ENCODE measurements at regions not wholly inside any gene's neighbourhood (a gene's known extent, or its start where the extent isn't known, plus 50 kb on each side); places are given as distances from the start of the nearest gene placed in this dataset.

DNA sequence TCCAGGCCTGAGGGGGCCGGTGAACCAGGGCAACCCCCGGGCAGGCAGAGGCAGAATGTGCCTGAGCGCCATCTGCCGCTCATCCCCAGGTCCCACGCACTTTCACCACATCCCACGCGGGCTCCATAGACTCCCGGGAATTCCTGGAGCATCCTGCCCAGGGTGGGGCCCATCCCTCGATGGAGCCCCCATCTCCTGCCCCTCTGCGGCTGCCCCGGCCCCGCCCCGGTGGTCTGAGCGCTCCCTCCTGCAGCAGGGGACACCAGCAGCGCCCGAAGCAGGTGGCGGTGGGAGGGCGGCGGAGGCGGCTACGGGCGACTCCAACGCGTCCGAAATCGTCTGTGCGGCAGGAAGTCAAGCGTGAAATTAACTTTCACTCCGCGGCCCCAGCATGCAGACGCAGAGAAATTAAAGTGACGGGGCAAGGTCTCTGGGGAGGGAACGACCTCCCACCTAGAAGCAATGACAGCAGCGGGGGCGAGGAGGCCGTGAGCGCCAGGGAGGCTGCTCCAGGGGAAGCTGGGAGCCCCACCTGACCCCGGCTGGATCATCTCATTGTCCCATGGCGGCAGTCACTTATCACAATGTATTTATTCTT lies 122.2 kb downstream of the NCOR2 start:
- DNase-seq (ENCODE audit: low spot score), result no peak

DNA sequence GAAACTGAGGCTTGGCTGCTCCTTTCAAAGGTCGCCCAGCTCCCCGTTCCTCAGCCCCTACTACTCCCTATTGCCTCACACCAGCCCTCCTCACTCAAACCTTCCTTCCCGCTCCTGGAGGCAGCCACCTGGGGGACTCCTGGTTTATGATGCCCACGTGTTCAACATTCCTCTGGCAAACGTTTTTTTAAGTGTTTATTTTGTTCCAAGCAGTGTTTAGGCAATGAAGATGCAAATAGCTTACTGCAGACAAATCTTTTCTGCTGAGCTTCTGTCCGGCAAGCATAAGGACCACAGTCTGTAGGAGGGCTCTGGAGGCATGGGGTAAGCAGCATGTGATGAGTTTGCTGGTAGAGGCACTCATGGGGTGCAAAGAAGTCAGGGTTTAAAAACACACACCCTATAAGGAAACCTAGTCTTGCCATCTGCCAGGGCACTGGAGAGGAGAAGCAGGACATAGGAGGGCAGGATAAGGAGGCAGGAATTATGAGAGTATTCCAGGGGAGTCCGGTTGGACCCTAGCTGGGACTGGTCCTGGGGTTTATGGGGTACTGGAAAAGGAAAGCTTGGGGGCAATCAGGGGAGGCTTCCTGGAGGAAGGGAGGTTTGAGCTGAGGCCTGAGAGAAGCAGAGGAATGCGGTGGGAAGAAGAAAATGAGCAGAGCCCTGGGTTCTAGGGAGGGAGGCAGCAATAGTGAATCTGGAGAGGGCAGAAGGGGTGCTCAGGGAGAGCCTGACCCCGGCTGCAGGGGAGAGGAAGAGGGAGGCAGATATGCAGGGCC lies 123.3 kb downstream of the NCOR2 start:
- no peak for DNase-seq (ENCODE audit: low spot score)

DNA sequence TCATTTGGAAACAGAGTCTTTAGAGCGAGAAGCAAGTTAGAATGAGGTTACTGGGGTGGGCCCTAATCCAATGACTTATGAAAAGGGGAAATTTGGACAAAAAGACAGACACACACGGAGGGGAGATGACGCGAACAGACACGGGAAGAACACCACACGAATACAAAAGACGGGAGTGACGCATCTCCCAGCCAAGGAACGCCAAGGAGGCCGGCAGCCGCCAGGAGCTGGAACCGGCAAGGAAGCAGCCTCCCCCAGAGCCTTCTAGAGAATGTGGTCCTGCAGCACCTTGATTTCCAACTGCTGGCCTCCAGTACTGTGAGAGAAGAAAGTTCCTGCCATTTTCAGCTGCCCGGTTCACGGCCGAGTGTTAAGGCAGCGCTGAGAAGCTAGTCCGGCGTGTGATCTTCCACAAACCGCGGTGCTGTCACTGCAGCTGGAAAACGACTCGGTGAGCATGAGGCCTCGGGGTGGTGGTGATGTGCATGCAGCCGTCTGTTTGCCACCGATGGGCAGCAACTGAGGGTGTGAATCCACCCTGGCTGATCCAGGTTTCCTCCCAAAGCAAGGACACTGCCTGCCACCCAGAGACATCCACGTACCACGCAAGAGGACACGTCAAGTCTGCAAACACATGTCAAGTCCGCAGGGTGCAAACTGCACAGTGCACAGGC lies 124.5 kb downstream of the NCOR2 start:
- no peak for DNase-seq (ENCODE audit: low spot score)

DNA sequence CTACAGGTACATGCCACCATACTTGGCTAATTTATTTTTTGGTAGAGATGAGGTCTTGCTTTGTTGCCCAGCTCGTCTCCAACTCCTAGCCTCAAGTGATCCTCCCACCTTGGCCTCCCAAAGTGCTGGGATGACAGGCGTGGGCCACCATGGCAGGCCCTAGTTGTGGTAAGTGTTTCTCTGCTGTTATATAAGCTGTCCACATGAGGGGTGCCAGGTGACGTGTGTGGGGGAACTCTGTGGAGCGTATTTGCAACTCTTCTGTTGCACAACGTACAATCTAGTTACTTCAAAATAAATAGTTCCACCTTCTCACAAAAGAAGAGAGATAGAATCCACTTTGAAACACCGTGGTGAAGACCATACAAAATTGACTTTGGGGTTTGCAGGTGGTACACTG lies 125.1 kb downstream of the NCOR2 start:
- no peak for DNase-seq (ENCODE audit: low spot score)

DNA sequence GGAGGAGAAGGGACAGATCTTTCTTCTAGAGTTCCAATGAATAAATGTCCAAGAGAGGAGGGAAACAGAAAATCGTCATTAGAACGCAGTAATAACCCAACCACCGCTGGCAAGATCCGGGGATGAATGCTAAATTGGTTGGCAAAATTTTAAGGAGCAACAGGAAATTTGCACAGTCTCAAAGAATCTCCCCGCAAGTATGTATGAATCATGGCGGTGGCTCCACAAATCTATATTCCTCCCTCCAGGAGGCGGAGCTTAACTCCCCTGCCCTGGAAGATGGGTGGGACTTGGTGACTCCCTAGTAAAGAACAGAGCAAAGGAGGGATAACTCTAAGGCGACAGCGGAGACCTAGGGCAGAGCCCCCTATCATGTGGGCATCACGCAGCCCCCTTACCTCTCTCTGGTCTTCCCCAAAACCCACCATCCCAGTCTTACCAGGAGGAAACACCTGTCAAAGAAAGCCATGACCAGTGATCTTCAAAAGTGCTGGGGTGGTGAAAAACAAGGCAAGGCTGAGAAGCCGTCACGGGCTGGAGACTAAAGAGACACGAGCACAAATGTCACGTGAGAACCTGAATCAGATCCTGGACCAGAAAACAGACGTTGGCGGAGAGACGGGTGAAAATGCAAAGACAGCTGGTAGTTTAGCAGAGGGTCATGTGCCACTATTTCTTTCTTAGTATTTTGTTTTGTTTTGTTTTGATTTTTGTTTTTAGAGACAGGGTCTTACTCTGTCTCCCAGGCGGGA lies 125.8 kb downstream of the NCOR2 start:
- DNase-seq (ENCODE audit: low spot score), result no peak

DNA sequence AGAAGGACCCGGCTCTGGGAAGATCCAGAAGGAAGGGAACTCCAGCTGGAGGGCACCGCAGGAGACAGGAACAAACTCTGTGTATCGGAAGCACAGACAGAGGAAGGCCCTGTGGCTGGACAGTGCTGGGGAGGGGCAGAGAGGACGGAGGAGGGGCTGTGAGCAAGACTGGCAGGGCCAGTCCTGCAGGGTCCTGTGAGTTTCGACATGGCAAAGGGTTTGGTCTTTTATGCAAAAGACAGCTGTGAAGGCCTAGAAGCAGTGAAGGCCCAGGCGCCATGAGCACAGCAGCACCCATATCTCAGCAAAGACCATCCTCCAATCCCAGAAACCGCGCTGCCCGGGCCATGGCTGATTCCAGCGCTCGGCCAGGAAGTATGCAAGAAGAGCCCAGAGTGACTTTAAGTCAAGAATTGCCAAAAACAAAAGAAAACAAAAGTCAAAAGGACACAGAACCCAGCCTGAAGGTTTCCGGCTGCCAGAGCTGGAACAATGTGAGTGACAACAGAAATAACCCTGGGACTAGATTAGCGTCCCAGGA lies 126.5 kb downstream of the NCOR2 start:
- DNase-seq (ENCODE audit: low spot score), result no peak

DNA sequence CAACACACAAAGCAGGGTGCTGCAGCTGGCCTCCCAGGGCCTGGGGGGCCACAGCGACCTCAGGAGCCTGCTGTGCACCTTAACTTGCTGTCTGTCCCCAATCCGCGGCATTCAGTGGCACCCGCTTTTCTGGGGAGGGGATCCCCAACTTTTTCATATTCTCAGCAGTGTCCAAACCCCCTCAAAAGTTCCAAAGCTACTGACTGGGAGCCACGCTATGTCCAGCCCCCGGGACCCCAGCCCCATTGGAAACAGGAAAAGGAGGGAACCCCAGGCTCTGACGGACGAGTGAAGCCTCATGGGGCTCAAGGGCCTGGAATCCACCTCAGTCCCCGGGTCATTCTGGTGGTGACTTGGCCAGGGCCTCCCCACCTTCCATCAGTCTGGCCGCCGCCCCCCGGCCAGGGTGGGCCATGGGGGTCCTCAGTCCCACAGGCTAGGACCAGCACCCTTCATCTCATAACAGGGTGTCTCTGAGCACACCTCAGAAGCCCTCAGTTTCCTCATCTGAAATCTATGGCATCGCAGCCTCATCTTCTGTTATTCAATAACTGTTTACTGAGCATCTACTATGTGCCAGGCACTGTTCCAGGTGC lies 127.3 kb downstream of the NCOR2 start:
- DNase-seq (ENCODE audit: low spot score), result no peak

DNA sequence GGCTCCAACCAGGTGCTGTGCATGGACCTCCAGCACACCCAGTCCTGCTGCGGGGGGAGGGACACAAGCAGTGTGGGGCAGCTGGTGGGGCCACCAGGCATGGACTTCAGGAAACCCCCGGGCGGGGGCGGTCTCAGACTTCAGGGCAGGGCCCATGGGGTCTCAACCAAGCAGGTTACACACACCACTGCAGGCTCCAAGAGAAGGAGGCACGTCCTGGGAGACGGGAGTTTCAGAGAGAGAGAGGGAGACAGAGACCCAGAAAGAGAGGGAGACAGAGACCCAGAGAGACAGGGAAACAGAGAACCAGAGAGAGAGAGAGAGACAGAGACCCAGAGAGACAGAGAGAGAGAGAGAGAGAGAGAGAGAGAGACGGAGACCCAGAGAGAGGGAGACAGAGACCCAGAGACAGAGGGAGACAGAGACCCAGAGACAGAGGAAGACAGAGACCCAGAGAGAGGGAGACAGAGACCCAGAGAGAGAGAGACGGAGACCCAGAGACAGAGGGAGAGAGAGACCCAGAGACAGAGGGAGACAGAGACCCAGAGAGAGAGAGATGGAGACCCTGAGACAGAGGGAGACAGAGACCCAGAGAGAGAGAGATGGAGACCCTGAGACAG lies 128.9 kb downstream of the NCOR2 start:
- no peak for DNase-seq (ENCODE audit: low spot score)

DNA sequence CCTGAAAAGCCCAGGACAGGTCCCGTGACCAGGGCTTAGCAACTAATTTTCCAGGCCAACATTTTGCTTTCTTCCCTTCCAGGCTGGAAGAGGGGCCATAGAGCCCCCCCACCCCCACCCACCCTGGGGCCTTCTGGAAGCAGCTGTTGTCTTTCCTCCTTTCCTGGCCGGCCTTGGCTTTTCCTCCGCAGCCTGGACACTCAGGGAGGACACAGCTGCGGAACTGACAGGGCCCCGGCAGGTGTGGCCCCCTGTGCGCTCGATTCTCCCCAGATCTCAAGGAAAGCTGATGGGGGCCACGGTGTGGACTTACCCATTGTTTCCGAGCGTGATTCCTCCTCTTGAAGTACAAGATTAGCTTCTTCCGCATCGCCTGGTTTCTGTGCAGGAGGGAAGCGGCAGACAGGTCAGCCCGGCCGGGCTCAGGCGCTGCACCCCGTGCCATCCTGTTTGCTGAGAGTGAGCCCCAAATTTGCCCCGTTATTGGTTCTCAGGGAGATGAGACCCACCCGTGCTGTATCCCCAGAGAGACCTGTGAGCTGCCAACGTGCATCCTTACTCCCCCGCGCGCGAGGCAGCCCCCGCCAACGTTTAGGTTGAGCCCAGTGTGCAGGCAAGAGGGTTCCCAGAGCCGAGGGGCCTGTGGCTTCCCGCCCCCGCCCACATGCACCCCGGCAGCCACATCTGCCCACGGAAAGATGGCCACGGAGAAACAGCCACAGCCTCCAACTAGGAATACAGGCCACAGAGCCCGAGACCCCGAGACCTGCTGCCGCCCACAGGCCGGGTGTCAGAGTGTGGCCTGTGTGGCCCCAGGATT lies 129.6 kb downstream of the NCOR2 start:
- no peak for DNase-seq (ENCODE audit: low spot score)

DNA sequence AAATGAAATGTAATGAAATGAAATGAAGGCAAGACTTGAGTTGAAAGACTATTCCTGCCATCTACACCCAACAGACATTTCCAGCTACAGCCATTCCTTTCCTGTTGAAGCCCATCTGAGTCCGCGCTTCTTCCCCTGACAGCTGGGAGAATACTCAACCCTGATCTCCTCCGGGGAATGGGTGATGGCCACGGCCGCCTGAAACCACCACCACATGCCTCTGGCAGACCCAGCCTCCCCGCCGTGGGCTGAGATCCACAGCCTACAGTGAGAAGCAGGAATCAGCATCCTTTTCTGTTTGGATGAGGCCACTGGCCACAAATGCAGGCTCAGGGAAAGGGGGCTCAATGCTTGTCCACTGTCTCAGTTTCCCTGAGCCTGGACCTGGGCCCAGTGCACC lies 130.3 kb downstream of the NCOR2 start:
- no peak for DNase-seq (ENCODE audit: low spot score)

DNA sequence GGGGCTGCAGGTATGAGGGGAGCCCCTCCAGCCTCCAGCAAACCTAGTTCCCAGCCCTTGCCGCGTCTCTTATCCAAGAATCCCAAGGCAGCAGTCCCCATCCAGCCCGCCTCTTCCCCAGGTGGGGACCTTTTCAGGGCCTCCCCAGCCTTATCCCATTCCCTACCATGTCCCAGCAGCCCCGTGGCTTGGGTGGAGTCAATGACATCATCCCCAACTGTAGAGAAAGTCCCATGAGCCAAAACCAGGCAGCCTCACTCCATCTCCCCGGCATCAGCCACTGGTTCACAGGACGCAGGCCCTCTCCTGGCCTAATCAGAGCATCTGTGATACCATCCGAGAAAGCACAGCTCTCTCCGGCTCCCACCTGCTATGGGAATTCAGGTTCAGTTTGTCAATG lies 131.0 kb downstream of the NCOR2 start:
- no peak for DNase-seq (ENCODE audit: low spot score)

DNA sequence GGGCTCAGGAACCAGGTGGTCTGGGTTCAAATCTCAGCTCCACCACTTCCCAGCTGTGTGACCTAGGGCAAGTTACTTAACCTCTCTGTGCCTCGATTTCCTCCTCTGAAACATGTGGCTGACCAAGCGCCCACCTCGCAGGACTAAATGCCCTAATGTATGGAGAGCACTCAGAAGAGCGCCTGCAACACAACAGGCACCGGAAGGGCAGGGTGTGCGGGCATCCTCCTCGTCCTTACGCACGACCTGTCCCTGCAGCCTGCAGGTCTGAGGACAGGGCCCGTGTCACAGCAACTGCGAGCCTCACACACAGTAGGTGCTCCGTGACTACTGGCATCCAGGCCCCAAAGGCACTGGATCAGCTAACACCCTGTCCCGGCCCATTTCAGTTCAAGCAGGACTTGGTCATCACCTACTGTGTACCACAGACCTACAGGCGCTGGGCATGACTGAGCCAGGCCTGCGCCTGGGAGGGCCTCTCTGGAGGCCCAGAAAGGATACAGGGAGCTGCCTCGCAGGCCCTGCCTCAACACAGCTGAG lies 131.5 kb downstream of the NCOR2 start:
- DNase-seq (ENCODE audit: low spot score), result no peak

DNA sequence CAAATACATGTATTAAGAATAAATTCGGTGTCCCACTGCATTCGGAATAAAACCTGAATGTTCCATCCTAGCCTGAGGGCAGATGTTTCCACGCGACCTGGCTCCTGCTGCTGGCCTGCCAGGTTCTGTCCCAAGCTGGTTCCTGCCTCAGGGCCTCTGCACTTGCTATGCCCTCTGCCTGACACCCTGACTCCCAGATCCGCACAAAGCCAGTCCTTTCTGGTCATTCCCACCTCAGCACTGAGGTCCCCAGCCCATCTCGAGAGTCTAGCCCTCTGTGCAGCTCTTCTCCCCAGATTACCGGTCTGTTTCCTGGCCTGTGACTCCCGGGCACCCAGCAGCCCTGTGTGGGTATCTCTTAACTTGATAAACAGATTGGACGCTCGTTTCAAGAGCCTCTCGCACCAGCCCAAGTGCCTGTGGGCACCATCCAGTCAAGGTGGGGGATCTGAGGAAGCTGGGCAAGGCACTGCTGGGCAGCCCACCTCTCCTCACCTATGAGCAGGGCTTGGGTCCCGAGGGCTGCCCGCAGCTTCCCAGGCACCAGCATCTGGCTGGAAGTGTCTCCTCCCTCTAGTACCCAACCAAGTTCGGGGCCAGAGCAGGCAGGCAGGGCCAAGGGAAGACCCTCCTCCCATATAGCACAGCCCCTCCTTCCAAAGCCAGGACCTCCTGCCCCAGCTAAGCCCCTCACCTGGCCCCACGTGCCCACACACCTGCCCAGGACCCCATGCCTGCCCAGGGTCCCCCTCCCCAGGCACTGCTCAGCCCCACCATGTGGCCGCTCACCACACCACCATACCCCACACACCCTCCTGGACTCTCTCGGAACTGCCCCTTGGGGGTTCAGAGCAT lies 132.2 kb downstream of the NCOR2 start:
- no peak for DNase-seq (ENCODE audit: low spot score)

DNA sequence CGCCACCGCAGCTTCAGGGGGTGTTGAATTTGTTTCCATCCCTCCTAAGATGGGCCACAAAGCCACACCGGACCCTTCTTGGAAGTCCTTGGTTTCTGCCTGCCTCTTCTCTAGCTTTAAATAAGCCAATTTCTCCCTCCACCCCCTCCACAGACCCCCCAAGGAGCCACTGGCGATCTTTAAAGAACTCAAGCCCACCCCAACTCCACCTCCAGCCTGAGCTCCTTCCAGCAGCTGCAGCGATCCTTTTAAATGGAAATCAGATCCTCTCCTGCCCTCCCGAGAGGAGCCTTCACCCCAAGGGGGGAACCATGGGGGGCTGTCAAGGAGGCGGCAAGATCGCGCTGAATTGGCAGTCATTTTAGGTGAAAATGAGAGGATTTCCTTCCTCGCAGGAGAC lies 133.1 kb downstream of the NCOR2 start:
- no peak for DNase-seq (ENCODE audit: low spot score)

DNA sequence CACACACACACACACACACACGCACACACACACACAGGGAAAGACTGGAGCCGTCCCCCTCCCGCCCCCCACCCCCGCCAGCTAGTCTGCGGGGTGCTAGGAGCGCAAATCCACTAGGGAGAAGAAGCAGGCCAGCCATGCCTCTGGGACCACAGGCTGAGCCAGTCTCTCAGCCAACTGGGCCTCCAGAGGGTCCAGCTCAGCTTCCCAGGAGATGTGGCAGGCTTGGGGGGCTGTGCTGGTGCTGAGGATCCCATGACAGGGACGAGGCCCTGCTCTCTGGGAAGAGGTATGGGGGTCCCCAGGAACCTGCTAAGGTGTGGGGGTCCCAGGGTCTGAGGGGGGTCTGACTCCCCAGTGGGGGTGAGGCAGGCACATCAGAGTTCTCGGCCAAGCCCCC lies 133.5 kb downstream of the NCOR2 start:
- DNase-seq (ENCODE audit: low spot score), result no peak

DNA sequence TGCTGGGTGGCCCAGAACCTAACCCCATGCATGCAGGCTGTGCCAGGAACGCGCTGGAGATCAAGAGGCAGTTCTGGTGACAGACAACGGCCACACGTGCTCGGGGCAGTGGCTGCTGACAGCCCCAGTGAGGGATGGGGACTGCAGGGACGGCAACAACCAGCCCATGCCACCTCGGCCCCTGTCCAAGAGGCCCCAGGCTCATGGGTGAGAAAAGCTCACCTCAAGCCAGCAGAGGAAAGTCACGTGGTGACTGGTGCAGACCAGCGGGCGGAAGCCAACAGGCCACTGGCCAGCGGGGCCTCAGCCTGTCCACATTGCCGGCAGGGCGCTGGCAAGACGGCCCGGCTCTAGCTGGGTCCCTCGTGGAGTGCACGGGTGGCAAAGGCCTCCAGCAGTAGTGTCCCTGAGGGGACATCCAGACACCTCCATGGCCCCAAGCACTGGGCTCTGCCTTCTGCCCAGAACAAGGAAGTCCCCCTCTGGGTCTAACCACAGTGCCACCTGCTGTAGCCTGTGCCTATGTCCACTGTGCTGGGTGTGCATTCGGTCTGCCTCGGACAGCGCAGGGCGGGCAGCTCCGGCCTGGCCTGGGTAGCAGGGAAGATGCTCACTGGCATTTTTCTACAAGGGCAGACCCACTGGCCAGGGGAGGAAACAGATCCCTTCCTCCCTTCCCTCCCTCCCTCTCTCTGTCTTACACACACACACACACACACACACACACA lies 134.1 kb downstream of the NCOR2 start:
- peak; percentile 70 for DNase-seq (ENCODE audit: low spot score)

DNA sequence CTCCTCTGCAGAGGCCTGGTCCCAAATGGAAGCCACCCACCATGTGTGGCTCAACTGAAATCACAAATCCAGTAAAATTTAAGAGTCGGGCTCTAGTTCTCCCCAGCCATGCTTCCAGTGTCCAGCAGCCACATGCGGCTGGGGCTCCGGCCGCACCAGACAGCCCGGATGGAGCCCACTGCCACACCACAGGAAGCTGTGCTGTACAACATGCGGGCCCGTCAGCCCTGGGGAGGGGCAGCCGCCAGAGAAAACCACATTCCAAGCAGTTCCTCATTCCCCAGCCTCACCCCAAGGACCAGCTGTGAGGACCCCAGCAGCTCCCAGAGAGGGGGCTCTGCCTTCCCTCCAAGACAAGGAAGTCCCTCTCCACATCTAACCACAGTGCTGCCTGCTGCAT lies 135.0 kb downstream of the NCOR2 start:
- DNase-seq (ENCODE audit: low spot score), result peak; percentile 45

DNA sequence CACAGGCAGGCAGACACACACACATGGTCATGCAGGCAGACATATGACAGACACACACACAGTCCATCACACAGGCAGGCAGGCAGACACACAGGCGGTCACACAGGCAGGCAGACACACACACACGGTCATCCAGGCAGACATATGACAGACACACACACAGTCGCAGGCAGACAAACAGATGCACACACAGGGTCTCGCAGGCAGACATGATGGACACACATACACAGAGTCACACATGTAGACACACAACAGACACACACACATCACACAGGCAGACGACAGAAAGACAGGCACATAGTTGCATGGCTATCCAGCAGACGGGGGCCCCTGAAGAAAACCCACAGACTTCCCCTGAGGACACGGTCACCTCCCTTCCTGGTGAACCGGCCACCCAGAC lies 135.4 kb downstream of the NCOR2 start:
- DNase-seq (ENCODE audit: low spot score), result no peak

DNA sequence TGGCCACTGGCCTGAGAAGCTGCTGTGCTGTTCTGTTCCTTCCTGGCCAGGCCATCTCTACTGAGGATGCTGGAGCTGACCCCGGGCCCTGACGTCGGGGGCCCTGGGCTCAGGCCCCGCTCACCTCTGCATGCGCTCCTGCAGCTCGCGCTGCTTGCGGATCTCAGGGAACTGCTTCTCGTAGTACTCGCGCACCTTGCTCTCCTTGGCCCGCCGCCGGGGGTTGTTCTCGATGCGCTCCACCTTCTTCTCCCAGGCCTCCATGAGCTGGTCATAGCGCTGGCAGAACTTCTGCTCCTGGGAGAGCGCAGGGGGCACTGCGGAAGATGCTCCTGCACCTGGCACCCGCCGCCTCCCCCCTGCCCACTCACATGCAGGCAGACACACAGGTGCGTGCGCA lies 135.6 kb downstream of the RFLNA start:
- no peak for DNase-seq (ENCODE audit: low spot score)
